Liver (tissue), 8 donors: ENCODE measurements at regions not wholly inside any gene's neighbourhood (a gene's known extent, or its start where the extent isn't known, plus 50 kb on each side); places are given as distances from the start of the nearest gene placed in this dataset.

Source experiments
- DNase-seq: peaks from one replicate; pipeline ENCODE4 v3.0.0-alpha.2; 2017; ENCODE audit warnings: low spot score
- H3K27ac ChIP-seq, 2 donors: one replicate each; pipeline ENCODE4 v1.7.0; 2013; ENCODE audit warnings: inconsistent platforms in 2 of 2, low read length in 2 of 2, control low read depth in 1 of 2, low read depth in 1 of 2, mild to moderate bottlenecking in 1 of 2
- H3K27me3 ChIP-seq, 4 donors: one replicate each; pipeline versions ENCODE4 v1.6.1 to v1.7.0; 2013; ENCODE audit warnings: low read length in 3 of 4, inconsistent platforms in 1 of 4, mild to moderate bottlenecking in 1 of 4, moderate library complexity in 1 of 4; ENCODE audit not compliant: control insufficient read depth in 4 of 4, insufficient read depth in 4 of 4
- H3K36me3 ChIP-seq, 4 donors: one replicate each; pipeline versions ENCODE4 v1.6.1 to v1.7.0; 2013; ENCODE audit warnings: low read length in 3 of 4, mild to moderate bottlenecking in 3 of 4, low read depth in 1 of 4, moderate library complexity in 1 of 4; ENCODE audit not compliant: control insufficient read depth in 4 of 4, insufficient read depth in 3 of 4
- H3K4me1 ChIP-seq, 4 donors: one replicate each; pipeline versions ENCODE4 v1.6.1 to v1.7.0; 2013; ENCODE audit warnings: low read length in 3 of 4, mild to moderate bottlenecking in 3 of 4, moderate library complexity in 1 of 4; ENCODE audit not compliant: control insufficient read depth in 4 of 4, insufficient read depth in 4 of 4
- H3K4me3 ChIP-seq, 3 donors: one replicate each; pipeline versions ENCODE4 v1.6.1 to v1.7.0; 2013; ENCODE audit warnings: low read length in 3 of 3, control low read depth in 1 of 3, low read depth in 1 of 3, mild to moderate bottlenecking in 1 of 3
- H3K9ac ChIP-seq, 2 donors: one replicate each; pipeline ENCODE4 v1.7.0; 2013; ENCODE audit warnings: low read length in 2 of 2, mild to moderate bottlenecking in 2 of 2, moderate library complexity in 2 of 2, control low read depth in 1 of 2, low read depth in 1 of 2
- H3K9me3 ChIP-seq, 4 donors: one replicate each; pipeline versions ENCODE4 v1.6.1 to v1.7.0; 2013; ENCODE audit warnings: low read length in 3 of 4; ENCODE audit not compliant: control insufficient read depth in 4 of 4
- ATF3 ChIP-seq: IDR thresholded peaks from 2 replicates; pipeline ENCODE4 v1.6.1; 2016; ENCODE audit warnings: antibody characterized with exemption
- CTCF ChIP-seq: fragments of 150-350 bp; IDR thresholded peaks from 2 replicates; pipeline ENCODE4 v1.5.1; 2017; ENCODE audit warnings: improper control_type of control experiment, low read depth, low read length; ENCODE audit not compliant: missing input control
- EGR1 ChIP-seq, 2 donors: IDR thresholded peaks; 2 replicates each; pipeline ENCODE4 v1.6.1; 2016 to 2018; ENCODE audit warnings: antibody characterized with exemption in 2 of 2, low read depth in 2 of 2
- FOXA1 ChIP-seq: IDR thresholded peaks from 2 replicates; pipeline ENCODE4 v1.6.1; 2016; ENCODE audit warnings: antibody characterized with exemption
- FOXA2 ChIP-seq: IDR thresholded peaks from 2 replicates; pipeline ENCODE4 v1.6.1; 2016; ENCODE audit warnings: antibody characterized with exemption
- GABPA ChIP-seq, 2 donors: IDR thresholded peaks in 1 of 2; conservative IDR thresholded peaks in 1 of 2; 2 replicates each; pipeline ENCODE4 v1.6.1; 2016; ENCODE audit warnings: antibody characterized with exemption in 2 of 2, mild to moderate bottlenecking in 1 of 2, moderate library complexity in 1 of 2
- HNF4A ChIP-seq, 2 donors: conservative IDR thresholded peaks; 2 replicates each; pipeline ENCODE4 v1.6.1; 2016; ENCODE audit warnings: antibody characterized with exemption in 2 of 2, mild to moderate bottlenecking in 2 of 2
- HNF4G ChIP-seq: IDR thresholded peaks from 2 replicates; pipeline ENCODE4 v1.6.1; 2016; ENCODE audit warnings: antibody characterized with exemption
- JUND ChIP-seq, 2 donors: IDR thresholded peaks; 2 replicates each; pipeline ENCODE4 v1.6.1; 2016; ENCODE audit warnings: antibody characterized with exemption in 2 of 2
- NR2F2 ChIP-seq: IDR thresholded peaks from 2 replicates; pipeline ENCODE4 v1.6.1; 2016; ENCODE audit warnings: antibody characterized with exemption
- RAD21 ChIP-seq, 2 donors: IDR thresholded peaks; 2 replicates each; pipeline ENCODE4 v1.6.1; 2016; ENCODE audit warnings: antibody characterized with exemption in 2 of 2, mild to moderate bottlenecking in 2 of 2
- RXRA ChIP-seq, 2 donors: IDR thresholded peaks; 2 replicates each; pipeline ENCODE4 v1.6.1; 2017 to 2018; ENCODE audit warnings: antibody characterized with exemption in 2 of 2, mild to moderate bottlenecking in 1 of 2
- SP1 ChIP-seq: IDR thresholded peaks from 2 replicates; pipeline ENCODE4 v1.6.1; 2018; ENCODE audit warnings: antibody characterized with exemption, mild to moderate bottlenecking
- TAF1 ChIP-seq: conservative IDR thresholded peaks from 2 replicates; pipeline ENCODE4 v1.6.1; 2016; ENCODE audit warnings: antibody characterized with exemption, mild to moderate bottlenecking
- YY1 ChIP-seq: IDR thresholded peaks from 2 replicates; pipeline ENCODE4 v1.6.1; 2016; ENCODE audit warnings: antibody characterized with exemption, mild to moderate bottlenecking
- WGBS: extraction: QIAGEN DNeasy Blood & Tissue Kit; methylation state at CpG from one replicate; pipeline ENCODE4 v1.1.7; 2013; 5-methylcytosine and 5-hydroxymethylcytosine counted together
- TF ChIP-seq, protein P1 (sequence below): IDR thresholded peaks from 2 replicates; pipeline ENCODE4 v1.6.1; 2016; ENCODE audit warnings: antibody characterized with exemption
- TF ChIP-seq, protein P2 (sequence below): IDR thresholded peaks from 2 replicates; pipeline ENCODE4 v1.6.1; 2016; ENCODE audit warnings: antibody characterized with exemption, mild to moderate bottlenecking
- TF ChIP-seq, protein P3 (sequence below): IDR thresholded peaks from 2 replicates; pipeline ENCODE4 v1.6.1; 2016; ENCODE audit warnings: antibody characterized with exemption
- donor health status: healthy.
- donor health status: healthy.
- donor health status: healthy.
- donor health status: healthy.
- donor health status: healthy.

DNA sequence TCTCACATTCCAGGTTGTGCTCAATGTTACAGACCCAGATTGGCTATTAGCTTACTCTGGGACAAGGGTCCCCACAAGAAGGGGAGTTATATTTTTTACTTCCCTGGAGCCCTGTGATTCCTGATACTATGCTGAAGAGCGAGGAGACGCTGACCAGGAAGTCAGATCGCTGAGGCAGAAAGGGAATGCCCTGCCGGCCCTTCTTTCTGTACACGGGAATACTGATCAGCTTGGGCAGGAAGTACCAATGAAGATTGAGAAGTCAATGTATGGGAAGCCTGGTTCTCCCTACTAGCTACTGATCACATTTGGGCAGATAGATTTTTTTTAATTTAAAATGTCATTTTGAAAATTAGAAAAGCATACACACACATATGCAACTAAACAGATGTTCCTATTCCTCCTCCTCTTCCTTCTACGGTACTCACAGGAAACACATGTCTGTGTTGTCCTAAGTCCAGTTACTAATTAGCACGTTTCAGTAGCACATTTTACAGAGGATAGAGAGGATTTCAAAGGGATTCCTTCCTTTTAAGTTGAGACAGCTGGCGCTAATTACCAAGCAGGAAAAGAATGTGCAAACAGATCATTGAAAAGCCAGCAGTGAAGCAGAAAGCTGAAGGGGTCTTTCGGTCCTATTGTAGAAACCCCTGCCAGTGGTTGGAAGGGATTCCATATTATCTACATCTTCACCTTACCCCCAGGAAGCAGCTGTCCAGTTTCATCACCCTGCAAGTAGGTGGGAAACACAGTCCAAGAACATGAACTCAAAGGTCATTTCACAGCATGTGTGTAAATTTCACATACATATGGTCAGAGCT, 292.4 kb downstream of the DUSP6 start:
- no peak overlapping the region for H3K9ac ChIP-seq
- WGBS, result 66% methylated on average over 9 of the region's 9 CpGs
- H3K4me1 ChIP-seq, result no peaks in the 10 kb centered on the region
- H3K27ac ChIP-seq, result no peak overlapping the region
- no peak overlapping the region for H3K4me3 ChIP-seq
- no peaks in the 10 kb centered on the region for H3K36me3 ChIP-seq
- no peak for DNase-seq
- H3K9me3 ChIP-seq, result no peaks in the 10 kb centered on the region
- TF ChIP-seq HNF4A (conservative IDR thresholded peaks at IDR 0.05), result peak in 1 of 2 donors; percentile 8
- TF ChIP-seq, protein P1, sequence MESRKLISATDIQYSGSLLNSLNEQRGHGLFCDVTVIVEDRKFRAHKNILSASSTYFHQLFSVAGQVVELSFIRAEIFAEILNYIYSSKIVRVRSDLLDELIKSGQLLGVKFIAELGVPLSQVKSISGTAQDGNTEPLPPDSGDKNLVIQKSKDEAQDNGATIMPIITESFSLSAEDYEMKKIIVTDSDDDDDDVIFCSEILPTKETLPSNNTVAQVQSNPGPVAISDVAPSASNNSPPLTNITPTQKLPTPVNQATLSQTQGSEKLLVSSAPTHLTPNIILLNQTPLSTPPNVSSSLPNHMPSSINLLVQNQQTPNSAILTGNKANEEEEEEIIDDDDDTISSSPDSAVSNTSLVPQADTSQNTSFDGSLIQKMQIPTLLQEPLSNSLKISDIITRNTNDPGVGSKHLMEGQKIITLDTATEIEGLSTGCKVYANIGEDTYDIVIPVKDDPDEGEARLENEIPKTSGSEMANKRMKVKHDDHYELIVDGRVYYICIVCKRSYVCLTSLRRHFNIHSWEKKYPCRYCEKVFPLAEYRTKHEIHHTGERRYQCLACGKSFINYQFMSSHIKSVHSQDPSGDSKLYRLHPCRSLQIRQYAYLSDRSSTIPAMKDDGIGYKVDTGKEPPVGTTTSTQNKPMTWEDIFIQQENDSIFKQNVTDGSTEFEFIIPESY, result no peak
- no peaks in the 10 kb centered on the region for H3K27me3 ChIP-seq

DNA sequence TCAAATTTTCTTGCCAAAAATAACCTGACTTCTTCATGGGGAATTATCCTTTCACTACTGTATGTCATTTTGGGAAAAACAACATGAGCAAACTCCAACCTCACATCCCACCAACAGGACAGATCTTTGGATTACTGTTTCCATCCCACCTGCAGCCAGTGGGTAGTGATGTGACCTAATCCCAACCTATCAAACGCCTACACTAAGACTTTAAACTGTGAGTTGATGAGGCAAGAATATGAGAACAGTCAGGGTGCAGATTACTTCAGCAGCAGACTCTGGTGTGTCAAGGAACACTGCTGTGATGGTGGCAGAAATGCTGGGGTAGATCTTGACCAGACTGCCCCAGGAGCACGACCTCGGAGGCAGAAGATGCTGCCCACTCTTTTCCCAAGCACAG, 293.2 kb downstream of the DUSP6 start:
- TF ChIP-seq RXRA (IDR thresholded peaks at IDR 0.05) (no peak), SP1 (no peak), HNF4G (no peak), ATF3 (no peak), RAD21 (IDR thresholded peaks at IDR 0.05) (no peak), TAF1 (no peak), GABPA (IDR thresholded peaks at IDR 0.05 in 1 of 2, conservative IDR thresholded peaks at IDR 0.05 in 1 of 2) (no peak), HNF4A (conservative IDR thresholded peaks at IDR 0.05) (no peak), YY1 (no peak), CTCF (no peak), FOXA2 (no peak), EGR1 (IDR thresholded peaks at IDR 0.05; ENCODE audit: low read depth in 2 of 2) (no peak), JUND (IDR thresholded peaks at IDR 0.05) (no peak), NR2F2 (no peak), FOXA1 (no peak)
- TF ChIP-seq, protein P1, result no peak
- TF ChIP-seq, protein P2, sequence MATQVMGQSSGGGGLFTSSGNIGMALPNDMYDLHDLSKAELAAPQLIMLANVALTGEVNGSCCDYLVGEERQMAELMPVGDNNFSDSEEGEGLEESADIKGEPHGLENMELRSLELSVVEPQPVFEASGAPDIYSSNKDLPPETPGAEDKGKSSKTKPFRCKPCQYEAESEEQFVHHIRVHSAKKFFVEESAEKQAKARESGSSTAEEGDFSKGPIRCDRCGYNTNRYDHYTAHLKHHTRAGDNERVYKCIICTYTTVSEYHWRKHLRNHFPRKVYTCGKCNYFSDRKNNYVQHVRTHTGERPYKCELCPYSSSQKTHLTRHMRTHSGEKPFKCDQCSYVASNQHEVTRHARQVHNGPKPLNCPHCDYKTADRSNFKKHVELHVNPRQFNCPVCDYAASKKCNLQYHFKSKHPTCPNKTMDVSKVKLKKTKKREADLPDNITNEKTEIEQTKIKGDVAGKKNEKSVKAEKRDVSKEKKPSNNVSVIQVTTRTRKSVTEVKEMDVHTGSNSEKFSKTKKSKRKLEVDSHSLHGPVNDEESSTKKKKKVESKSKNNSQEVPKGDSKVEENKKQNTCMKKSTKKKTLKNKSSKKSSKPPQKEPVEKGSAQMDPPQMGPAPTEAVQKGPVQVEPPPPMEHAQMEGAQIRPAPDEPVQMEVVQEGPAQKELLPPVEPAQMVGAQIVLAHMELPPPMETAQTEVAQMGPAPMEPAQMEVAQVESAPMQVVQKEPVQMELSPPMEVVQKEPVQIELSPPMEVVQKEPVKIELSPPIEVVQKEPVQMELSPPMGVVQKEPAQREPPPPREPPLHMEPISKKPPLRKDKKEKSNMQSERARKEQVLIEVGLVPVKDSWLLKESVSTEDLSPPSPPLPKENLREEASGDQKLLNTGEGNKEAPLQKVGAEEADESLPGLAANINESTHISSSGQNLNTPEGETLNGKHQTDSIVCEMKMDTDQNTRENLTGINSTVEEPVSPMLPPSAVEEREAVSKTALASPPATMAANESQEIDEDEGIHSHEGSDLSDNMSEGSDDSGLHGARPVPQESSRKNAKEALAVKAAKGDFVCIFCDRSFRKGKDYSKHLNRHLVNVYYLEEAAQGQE, result no peak
- TF ChIP-seq, protein P3, sequence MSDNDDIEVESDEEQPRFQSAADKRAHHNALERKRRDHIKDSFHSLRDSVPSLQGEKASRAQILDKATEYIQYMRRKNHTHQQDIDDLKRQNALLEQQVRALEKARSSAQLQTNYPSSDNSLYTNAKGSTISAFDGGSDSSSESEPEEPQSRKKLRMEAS, result no peak
- DNase-seq, result no peak
- H3K9ac ChIP-seq, result no peak overlapping the region
- H3K4me1 ChIP-seq, result no peaks in the 10 kb centered on the region
- no peaks in the 10 kb centered on the region for H3K27me3 ChIP-seq
- H3K9me3 ChIP-seq, result no peaks in the 10 kb centered on the region
- H3K27ac ChIP-seq, result no peak overlapping the region
- no peak overlapping the region for H3K4me3 ChIP-seq
- 96% methylated on average over 3 of the region's 3 CpGs for WGBS
- no peaks in the 10 kb centered on the region for H3K36me3 ChIP-seq
